DOHH2 (cell line): ENCODE measurements at regions not wholly inside any gene's neighbourhood (a gene's known extent, or its start where the extent isn't known, plus 50 kb on each side); places are given as distances from the start of the nearest gene placed in this dataset.
A peak's percentile ranks its signal among the peaks of the same experiment; 100 is the strongest.
"Not testable (repeated sequence)": the region's sequence is repeated elsewhere in the genome, so short reads cannot be mapped to it uniquely, and the experiment has no call there.

Source experiments
- H3F3A ChIP-seq: fragments of 200-600 bp; sonication (generic), shearing (Covaris generic); 2 replicates; pipeline ENCODE4 v1.6.0; 2016; ENCODE audit warnings: antibody characterized with exemption, mild to moderate bottlenecking; ENCODE audit not compliant: control insufficient read depth, insufficient read depth
- H3K27ac ChIP-seq: fragments of 200-600 bp; sonication (generic); 2 replicates; pipeline ENCODE4 v1.5.1; 2014; ENCODE audit warnings: low read depth, mild to moderate bottlenecking, low read length, moderate library complexity
- H3K27me3 ChIP-seq: fragments of 200-600 bp; sonication (generic); 2 replicates; pipeline ENCODE4 v1.6.1; 2014; ENCODE audit warnings: mild to moderate bottlenecking, low read length, mixed read lengths; ENCODE audit not compliant: control insufficient read depth
- H3K36me3 ChIP-seq: fragments of 200-600 bp; sonication (generic); 2 replicates; pipeline ENCODE4 v1.6.1; 2014; ENCODE audit warnings: mild to moderate bottlenecking, low read length, moderate library complexity, mixed read lengths; ENCODE audit not compliant: control insufficient read depth
- H3K4me1 ChIP-seq: fragments of 200-600 bp; sonication (generic); 2 replicates; pipeline ENCODE4 v1.6.1; 2014; ENCODE audit warnings: mild to moderate bottlenecking, low read length, mixed read lengths; ENCODE audit not compliant: control insufficient read depth
- H3K4me2 ChIP-seq: fragments of 200-600 bp; sonication (generic); 2 replicates; pipeline ENCODE4 v1.6.0; 2014; ENCODE audit warnings: mild to moderate bottlenecking, low read length, moderate library complexity
- H3K4me3 ChIP-seq: fragments of 200-600 bp; sonication (generic); 2 replicates; pipeline ENCODE4 v1.5.1; 2014; ENCODE audit warnings: mild to moderate bottlenecking, low read length, mixed read lengths
- H3K79me2 ChIP-seq: fragments of 200-600 bp; sonication (generic); 2 replicates; pipeline ENCODE4 v1.6.1; 2014; ENCODE audit warnings: mild to moderate bottlenecking, low read length, mixed read lengths; ENCODE audit not compliant: control insufficient read depth
- H3K9me2 ChIP-seq: fragments of 200-600 bp; sonication (generic); replicated peaks from 2 replicates; pipeline ENCODE4 v1.6.1; 2014; ENCODE audit warnings: mild to moderate bottlenecking, low read length, mixed read lengths; ENCODE audit not compliant: control insufficient read depth
- H3K9me3 ChIP-seq: fragments of 200-600 bp; sonication (generic); 2 replicates; pipeline ENCODE4 v1.6.1; 2014; ENCODE audit warnings: antibody characterized with exemption, low read length, mixed read lengths; ENCODE audit not compliant: control insufficient read depth, insufficient read depth
- H4K20me1 ChIP-seq: fragments of 200-600 bp; sonication (generic); 2 replicates; pipeline ENCODE4 v1.6.0; 2014; ENCODE audit warnings: low read depth, mild to moderate bottlenecking, antibody characterized with exemption, low read length, moderate library complexity; ENCODE audit not compliant: control insufficient read depth, insufficient read depth
- EZH2phosphoT487 ChIP-seq: fragments of 200-600 bp; sonication (generic); IDR thresholded peaks from 2 replicates; pipeline ENCODE4 v1.6.1; 2017; ENCODE audit warnings: borderline replicate concordance, mild to moderate bottlenecking, antibody characterized with exemption, low read length, moderate library complexity, mixed read lengths
- TF ChIP-seq, protein P1 (sequence below): fragments of 200-600 bp; sonication (generic); IDR thresholded peaks from one replicate; pipeline ENCODE4 v1.5.1; 2014; ENCODE audit warnings: antibody characterized with exemption, mild to moderate bottlenecking, low read depth, low read length; ENCODE audit not compliant: poor library complexity, severe bottlenecking

DNA sequence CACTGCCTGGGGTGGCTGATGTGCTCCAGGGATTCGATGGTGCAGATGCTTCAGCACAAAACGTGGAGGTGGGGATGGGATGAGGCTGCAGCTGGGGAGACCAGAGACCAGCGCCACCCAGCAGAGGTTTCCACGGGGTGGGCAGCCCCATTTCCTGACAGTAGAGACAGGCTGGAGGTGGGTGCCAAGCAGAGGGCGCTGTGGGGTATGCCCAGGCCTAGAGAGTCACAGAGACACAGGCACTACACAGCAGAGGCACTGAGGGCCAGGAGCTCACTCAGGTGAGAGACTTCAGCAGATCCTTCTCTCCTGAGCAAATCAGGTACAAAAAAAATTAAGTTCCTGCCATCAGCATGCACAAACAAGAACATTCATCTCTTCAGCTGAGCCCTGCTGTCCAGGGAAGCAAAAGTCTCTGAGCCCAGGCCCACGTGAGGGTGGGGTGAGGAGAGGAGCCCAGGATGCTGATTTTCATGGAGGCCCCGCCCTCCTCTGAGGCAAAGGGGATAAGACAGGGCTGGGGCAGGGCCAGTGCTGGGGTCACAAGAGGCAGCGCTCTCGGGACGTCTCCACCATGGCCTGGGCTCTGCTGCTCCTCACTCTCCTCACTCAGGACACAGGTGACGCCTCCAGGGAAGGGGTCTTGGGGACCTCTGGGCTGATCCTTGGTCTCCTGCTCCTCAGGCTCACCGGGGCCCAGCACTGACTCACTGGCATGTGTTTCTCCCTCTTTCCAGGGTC lies 53.1 kb downstream of the GGTLC2 start:
- H3K4me2 ChIP-seq, result peak overlapping the region; percentile 78
- H3F3A ChIP-seq, result peaks cover 38% of the 10 kb centered on the region
- H3K9me3 ChIP-seq, result no peaks in the 10 kb centered on the region
- peak overlapping the region; percentile 70 for H3K4me3 ChIP-seq
- H3K27ac ChIP-seq, result peak overlapping the region; percentile 90
- H3K79me2 ChIP-seq, result peaks cover 3% of the 10 kb centered on the region; the same call in 1 of the 2 replicates
- H4K20me1 ChIP-seq, result no peaks in the 10 kb centered on the region
- no peaks in the 10 kb centered on the region; the same call in 1 of the 2 replicates for H3K36me3 ChIP-seq
- H3K27me3 ChIP-seq, result no peaks in the 10 kb centered on the region
- peaks cover 100% of the 10 kb centered on the region for H3K4me1 ChIP-seq
- no peak for TF ChIP-seq EZH2phosphoT487
- TF ChIP-seq, protein P1, sequence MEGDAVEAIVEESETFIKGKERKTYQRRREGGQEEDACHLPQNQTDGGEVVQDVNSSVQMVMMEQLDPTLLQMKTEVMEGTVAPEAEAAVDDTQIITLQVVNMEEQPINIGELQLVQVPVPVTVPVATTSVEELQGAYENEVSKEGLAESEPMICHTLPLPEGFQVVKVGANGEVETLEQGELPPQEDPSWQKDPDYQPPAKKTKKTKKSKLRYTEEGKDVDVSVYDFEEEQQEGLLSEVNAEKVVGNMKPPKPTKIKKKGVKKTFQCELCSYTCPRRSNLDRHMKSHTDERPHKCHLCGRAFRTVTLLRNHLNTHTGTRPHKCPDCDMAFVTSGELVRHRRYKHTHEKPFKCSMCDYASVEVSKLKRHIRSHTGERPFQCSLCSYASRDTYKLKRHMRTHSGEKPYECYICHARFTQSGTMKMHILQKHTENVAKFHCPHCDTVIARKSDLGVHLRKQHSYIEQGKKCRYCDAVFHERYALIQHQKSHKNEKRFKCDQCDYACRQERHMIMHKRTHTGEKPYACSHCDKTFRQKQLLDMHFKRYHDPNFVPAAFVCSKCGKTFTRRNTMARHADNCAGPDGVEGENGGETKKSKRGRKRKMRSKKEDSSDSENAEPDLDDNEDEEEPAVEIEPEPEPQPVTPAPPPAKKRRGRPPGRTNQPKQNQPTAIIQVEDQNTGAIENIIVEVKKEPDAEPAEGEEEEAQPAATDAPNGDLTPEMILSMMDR, result peak; percentile 65
- no peaks in the 10 kb centered on the region for H3K9me2 ChIP-seq

DNA sequence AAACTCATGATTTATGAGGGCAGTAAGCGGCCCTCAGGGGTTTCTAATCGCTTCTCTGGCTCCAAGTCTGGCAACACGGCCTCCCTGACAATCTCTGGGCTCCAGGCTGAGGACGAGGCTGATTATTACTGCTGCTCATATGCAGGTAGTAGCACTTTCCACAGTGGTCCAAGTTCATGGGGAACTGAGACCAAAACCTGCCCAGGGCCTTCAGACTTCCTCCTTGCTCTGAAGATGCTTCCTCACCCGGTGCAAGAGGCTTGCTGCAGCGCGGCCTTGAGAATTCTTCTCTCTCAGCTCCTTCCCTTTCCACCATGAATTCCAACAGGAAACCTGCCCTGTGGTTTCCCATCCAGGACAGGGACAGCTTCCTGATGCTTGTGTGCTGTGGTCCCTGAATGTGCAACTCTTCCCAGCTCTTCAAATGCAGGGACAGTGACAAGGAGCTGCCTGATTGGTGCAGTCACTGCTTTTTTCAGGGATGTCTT lies 53.9 kb downstream of the GGTLC2 start:
- Histone ChIP-seq H3K9me3 (no peaks in the 10 kb centered on the region), H3K4me1 (peaks cover 100% of the 10 kb centered on the region), H3K4me3 (peak overlapping the region; percentile 70), H4K20me1 (no peaks in the 10 kb centered on the region), H3K27me3 (no peaks in the 10 kb centered on the region), H3K36me3 (no peaks in the 10 kb centered on the region; the same call in 1 of the 2 replicates), H3K9me2 (no peaks in the 10 kb centered on the region), H3F3A (peaks cover 30% of the 10 kb centered on the region), H3K79me2 (peaks cover 3% of the 10 kb centered on the region; the same call in 1 of the 2 replicates), H3K4me2 (peak overlapping the region; percentile 78), H3K27ac (peak overlapping the region; percentile 90)
- TF ChIP-seq, protein P1, result no peak
- no peak for TF ChIP-seq EZH2phosphoT487

DNA sequence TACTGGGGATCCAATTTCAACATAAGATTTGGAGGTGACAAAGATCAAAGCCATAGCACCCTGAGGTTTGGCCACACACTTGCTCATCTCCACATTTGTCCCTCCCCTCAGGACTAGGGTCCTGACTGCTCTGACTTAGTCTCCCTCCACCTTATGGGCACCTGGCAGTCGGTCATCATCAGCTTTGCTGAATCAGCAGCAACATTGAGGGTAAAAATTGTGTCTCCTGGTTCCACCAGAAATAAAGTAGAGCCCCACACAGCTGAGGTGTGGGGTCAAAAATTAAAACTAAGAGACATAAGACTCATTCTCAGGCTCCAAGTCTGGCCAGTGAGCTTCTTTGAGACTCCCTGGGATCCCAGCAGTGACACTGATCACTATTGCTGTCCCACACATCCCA lies 56.2 kb downstream of the GGTLC2 start:
- no peak for TF ChIP-seq EZH2phosphoT487
- TF ChIP-seq, protein P1, result no peak
- peak overlapping the region; percentile 90 for H3K27ac ChIP-seq
- peaks cover 22% of the 10 kb centered on the region for H3F3A ChIP-seq
- no peak overlapping the region for H3K4me3 ChIP-seq
- H3K4me2 ChIP-seq, result no peak overlapping the region
- H3K79me2 ChIP-seq, result peaks cover 3% of the 10 kb centered on the region; the same call in 1 of the 2 replicates
- no peaks in the 10 kb centered on the region for H4K20me1 ChIP-seq
- H3K36me3 ChIP-seq, result no peaks in the 10 kb centered on the region; the same call in 1 of the 2 replicates
- no peaks in the 10 kb centered on the region for H3K9me2 ChIP-seq
- H3K27me3 ChIP-seq, result no peaks in the 10 kb centered on the region
- H3K9me3 ChIP-seq, result no peaks in the 10 kb centered on the region
- H3K4me1 ChIP-seq, result peaks cover 100% of the 10 kb centered on the region

DNA sequence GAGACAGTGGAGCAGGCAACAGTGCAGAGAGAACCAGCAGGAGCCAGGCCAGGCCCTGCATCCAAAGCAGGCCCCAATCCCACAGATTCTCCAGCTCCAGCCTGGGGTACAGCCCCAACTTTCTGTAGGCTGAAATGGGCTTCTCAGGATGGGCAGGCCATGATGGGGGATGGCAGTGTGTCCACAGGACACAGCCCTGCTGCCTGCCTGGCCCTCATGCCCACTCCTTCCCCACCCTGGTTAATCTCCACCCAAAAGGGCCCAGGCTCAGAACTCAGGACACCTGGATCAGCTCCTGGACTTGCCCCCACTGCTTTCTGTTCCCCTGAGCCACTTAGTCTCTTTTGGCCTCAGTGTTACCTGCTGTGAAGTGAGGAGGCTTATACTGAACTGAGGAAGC lies 57.1 kb downstream of the GGTLC2 start:
- H3K4me3 ChIP-seq, H4K20me1 ChIP-seq, H3K79me2 ChIP-seq, H3K4me2 ChIP-seq, H3K36me3 ChIP-seq, H3K27me3 ChIP-seq, H3K9me3 ChIP-seq, H3K9me2 ChIP-seq: not testable (repeated sequence)
- H3K27ac ChIP-seq, result peak overlapping the region; percentile 90
- peaks cover 27% of the 10 kb centered on the region for H3F3A ChIP-seq
- H3K4me1 ChIP-seq, result peaks cover 100% of the 10 kb centered on the region
